Tibial nerve (tissue), 3 donors: ENCODE measurements at regions not wholly inside any gene's neighbourhood (a gene's known extent, or its start where the extent isn't known, plus 50 kb on each side); places are given as distances from the start of the nearest gene placed in this dataset.

Experiments
- CTCF ChIP-seq, 5 experiments: fragments of 200-600 bp in 3 of 5; fragments of 450-650 bp in 2 of 5; sonication (generic) in 3 of 5; IDR thresholded peaks; one replicate each; pipeline ENCODE4 v1.5.1; 2016 to 2019; ENCODE audit warnings: antibody characterized with exemption in 5 of 5, mild to moderate bottlenecking in 3 of 5, moderate library complexity in 2 of 5
- POLR2A ChIP-seq, 2 donors: fragments of 450-650 bp; IDR thresholded peaks; one replicate each; pipeline ENCODE4 v1.6.1; 2017; ENCODE audit warnings: antibody characterized with exemption in 2 of 2, mild to moderate bottlenecking in 2 of 2, moderate library complexity in 2 of 2

- no peak for TF ChIP-seq POLR2A (IDR thresholded peaks at IDR 0.05)
- TF ChIP-seq CTCF (IDR thresholded peaks at IDR 0.05): no peak
These were observed 106.9 kb downstream of the ZNF467 start for GRCh38 chr7:149666360-149666945.
